NK-92 treated with Interleukin-12 subunit alpha and Interleukin-12 subunit beta, amount 100 ng/mL, for 24 hours (cell line): ENCODE measurements at regions not wholly inside any gene's neighbourhood (a gene's known extent, or its start where the extent isn't known, plus 50 kb on each side); places are given as distances from the start of the nearest gene placed in this dataset.
"Not testable (repeated sequence)": the region's sequence is repeated elsewhere in the genome, so short reads cannot be mapped to it uniquely, and the experiment has no call there.

ENCODE experiments used
- DNase-seq: peaks from one replicate; lab custom pipeline; 2025; lab: John Stamatoyannopoulos, UW

- no peak for DNase-seq
Measured at GRCh38 chr4:75287738-75288517, 226.3 kb downstream of the RCHY1 start.

- DNase-seq = no peak
Measured at GRCh38 chr4:75285837-75286236, 228.4 kb downstream of the RCHY1 start.

DNA sequence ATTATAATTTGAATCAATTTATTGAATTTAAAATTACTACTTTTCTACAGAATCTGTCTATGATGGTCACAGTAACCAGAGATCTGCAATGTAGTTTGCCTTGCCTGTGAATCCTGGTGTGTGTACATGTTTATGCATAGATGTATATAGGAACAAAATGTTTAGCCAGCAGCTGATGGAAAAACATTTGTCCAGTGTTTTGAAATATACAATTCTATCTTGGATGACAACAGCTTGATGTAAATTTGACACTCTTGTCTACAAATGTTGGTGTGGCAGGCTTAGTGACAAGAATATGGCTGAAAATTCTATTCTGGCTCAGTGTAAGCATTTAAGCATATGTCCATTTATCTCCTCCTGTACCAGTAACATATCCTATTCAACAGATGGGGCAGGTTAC, 229.4 kb downstream of the RCHY1 start:
- DNase-seq = no peak

DNA sequence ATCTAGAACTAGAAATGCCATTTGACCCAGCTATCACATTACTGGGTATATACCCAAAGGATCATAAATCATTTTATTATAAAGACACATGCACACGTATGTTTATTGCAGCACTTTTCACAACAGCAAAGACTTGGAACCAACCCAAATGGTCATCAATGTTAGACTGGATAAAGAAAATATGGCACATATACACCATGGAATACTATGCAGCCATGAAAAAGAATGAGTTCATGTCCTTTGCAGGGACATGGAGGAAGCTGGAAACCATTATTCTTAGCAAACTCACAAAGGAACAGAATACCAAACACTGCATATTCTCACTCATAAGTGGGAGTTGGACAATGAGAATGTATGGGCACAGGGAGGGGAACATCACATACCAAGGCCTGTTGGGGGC, 233.7 kb downstream of the RCHY1 start:
- DNase-seq = not testable (repeated sequence)

GRCh38 chr4:75259306-75259705, 254.9 kb downstream of the RCHY1 start:
- no peak for DNase-seq

DNA sequence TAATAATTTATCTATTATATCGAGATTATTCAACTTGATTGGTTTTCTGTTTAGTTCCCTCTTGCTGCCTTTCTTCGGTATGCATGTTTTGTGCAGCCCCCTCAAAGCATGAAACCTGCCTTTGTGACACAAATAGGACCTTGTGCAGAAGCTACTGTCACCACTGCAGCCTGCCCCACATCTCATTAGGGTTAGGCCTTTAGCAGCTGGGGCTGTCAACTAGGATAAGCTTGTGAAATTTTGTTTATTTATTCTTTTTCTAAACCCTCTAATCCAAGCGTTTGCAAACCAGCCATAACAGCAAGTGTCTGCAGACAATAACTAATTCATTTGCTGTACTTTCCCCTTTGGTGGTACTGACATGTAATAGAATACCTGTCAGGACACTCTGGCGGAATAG, 258.9 kb downstream of the RCHY1 start:
- no peak for DNase-seq

DNA sequence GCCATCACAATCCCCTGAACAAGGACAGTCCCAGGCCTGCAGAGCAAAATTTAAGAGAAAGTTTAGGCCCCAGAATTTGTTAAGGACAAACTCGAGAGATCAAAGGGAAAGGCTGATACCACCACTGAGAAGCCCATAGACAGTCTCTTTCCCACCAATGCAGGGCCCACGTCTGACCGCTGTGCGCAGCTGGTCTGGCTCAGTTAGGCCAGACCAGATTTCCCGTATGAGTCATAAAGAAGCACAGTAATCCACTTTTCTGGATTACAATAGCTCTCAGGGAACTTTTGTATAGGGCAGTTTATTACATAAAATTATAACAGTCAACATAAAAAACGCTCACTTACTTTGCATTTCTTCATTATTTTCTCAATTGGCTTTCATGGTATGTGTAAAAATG, 259.5 kb downstream of the RCHY1 start:
- no peak for DNase-seq

GRCh38 chr4:75253094-75253493, 261.1 kb downstream of the RCHY1 start:
- DNase-seq = not testable (repeated sequence)

GRCh38 chr4:75251547-75251946, 262.7 kb downstream of the RCHY1 start:
- no peak for DNase-seq

DNA sequence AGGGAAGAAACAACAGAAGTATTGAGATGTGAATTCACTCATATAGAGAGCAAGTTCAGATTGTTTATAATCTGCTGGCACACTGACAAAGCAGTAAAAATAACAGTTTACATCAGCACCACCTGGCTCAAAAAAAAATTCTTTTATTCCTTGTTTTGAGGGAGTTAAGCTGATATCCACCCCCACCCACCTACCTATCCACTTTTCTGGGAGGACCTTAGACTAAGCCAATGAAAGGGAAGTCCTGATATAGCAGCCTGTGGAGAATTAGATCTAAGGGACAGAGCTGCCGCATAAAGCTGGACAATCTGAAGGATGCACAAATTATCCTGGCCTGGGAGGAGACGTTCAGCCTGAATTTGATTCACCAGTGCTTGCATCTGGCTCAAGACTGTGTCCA, 264.5 kb downstream of the RCHY1 start:
- DNase-seq = no peak

GRCh38 chr4:75248770-75249407, 265.3 kb downstream of the RCHY1 start:
- DNase-seq = no peak

DNA sequence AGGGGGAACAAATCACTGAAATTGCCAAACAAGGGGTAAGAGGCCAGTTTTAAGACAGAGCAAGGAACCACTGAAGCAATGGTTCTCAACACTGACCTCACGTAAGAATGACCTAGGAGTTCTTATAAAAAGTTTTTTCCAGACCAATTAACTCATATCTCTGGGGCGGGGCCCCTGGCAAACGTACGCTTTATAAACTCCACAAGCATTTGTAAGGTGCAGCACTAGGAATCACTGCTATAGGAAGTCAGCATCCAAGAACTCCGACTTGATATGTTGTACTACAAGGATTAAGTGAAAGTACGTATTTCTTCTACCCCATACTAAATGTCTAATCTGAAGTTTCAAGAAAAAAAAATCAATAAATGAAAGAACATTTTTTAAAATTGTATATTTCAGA, 269.9 kb downstream of the RCHY1 start:
- DNase-seq = no peak

DNA sequence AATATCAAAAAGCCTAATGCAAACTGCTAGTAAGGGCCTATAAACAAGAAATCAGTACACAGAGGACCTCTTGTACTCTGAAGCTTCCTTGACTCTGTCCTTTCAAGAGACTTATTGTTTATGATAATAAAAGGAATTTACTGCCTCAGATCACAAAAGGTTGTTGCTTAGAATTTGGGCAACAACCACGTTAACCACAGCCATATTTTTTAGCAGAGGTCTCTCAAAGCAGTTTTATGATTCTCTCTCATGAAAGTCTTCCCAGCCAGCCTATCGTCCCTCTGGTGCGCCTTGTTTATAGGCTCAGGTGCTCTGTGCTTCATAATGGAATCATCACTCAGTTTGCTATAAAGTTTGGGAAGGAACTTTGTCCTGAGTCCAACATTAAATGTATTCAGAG, 270.6 kb downstream of the RCHY1 start:
- no peak for DNase-seq

DNA sequence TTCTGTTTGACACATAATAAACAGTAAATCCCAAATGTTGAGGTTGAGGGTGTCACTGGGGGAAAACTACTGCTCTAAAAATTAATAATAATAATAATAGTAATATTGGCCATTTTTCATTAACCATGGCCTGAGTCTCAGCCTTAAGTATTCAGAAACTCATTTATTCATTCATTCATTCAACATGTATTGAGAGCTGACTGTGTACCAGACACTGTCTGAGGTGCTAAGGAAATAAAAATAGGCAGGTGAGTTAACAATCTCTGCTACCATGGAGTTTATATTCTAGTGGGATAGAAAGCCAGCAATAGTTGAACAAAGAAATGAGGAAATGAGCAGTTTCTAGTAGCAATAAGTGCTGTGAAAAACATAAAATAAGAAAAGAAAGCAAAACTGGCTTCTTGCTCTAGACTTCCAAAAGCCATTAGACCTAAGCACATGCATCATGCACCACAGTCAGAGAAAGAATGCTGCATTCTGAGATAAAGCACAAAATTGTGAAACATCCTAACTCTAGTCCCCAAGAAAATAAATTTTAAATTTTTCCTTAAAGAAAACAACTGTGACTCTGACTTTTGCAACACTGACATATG, 278.7 kb downstream of the RCHY1 start:
- no peak for DNase-seq

- no peak for DNase-seq
Measured at GRCh38 chr4:75232546-75232945, 281.7 kb downstream of the RCHY1 start.

DNA sequence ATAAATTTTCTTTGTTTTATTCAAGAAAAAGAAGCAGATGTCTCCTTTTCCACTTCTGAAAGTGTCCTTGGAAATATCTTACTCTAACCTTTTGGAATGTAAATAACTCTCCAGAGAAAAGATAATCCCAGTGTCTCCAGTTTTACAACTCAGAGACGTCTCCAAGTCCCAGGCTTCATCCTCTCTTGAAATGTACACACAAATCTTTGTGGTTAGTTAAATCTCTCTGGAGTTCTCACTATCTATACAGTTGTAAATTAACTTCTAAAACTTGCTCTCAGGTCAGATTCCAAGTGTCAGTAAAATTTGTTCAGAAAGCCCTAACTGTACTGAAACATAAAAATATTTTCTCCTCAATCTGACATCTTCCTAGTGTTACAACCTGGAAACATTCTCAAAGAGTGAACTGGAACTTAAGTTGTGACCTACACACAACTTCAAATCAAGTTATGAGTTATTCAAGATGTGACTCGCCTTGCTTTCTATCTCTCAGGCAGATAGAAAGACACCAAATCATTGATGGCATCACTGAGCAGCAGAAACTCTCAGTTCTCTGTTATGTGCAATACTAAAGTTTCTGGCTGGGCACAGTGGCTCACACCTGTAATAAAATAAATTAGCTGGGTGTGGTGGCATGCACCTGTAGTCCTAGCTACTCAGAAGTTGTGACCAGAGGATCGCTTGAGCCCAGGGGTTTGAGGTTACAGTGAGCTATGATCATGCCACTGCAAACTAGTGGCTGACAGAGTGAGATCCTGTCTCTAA, 284.2 kb downstream of the RCHY1 start:
- no peak for DNase-seq

- no peak for DNase-seq
Measured at GRCh38 chr4:75213480-75213879, 280.6 kb downstream of the PARM1 start.

DNA sequence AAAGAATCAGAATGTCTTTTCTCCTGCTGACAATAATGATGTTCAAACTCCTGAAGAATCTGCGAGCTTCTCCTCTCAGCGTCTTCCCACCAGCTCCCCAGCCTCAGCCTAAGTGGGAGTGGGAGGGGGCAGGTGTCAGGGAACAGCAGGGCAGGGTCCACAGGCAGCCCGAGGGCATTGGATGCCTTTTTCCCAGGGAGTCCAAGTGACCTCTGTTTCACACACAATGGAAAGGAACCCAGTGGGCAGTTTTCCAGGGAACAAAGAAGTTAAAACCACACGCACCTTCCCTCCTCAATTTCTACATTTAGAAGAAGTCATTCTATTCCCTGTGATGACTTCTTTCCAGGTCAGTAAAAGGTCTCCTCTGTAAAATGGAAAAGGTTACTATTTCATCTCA, 278.5 kb downstream of the PARM1 start:
- DNase-seq = no peak

DNA sequence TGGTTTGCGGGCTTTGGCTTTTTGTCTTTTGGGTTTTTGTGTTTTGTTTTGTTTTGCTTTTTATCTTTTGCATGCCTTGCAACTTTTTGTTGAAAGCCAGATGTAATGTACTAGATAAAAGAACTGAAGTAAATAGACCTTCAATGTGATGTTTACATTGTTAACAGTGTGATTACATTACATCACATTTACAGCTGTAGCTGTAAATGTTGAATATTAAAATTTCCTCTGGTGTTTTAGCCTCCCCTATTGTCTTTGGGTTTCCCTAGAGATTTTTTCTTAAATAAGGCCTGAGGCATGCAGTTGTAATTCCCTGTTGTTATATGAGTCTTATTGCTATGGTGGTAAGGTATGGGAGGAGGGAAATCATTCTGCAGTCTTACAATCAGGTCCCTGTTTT, 275.0 kb downstream of the PARM1 start:
- DNase-seq = no peak

- DNase-seq = no peak
Measured at GRCh38 chr4:75195111-75195510, 262.2 kb downstream of the PARM1 start.

- DNase-seq = no peak
Measured at GRCh38 chr4:75194180-75194579, 261.3 kb downstream of the PARM1 start.

- DNase-seq = not testable (repeated sequence)
Measured at GRCh38 chr4:75192182-75192581, 259.3 kb downstream of the PARM1 start.
